GM19328 (cell line): ENCODE measurements at regions not wholly inside any gene's neighbourhood (a gene's known extent, or its start where the extent isn't known, plus 50 kb on each side); places are given as distances from the start of the nearest gene placed in this dataset.
"Not testable (repeated sequence)": the region's sequence is repeated elsewhere in the genome, so short reads cannot be mapped to it uniquely, and the experiment has no call there.

ENCODE experiments used
- ATAC-seq: cut with Tn5 transposase; IDR thresholded peaks from one replicate; pipeline ENCODE4 v1.9.1; 2021; ENCODE audit warnings: mild to moderate bottlenecking, moderate library complexity; ENCODE audit not compliant: unreplicated experiment

DNA sequence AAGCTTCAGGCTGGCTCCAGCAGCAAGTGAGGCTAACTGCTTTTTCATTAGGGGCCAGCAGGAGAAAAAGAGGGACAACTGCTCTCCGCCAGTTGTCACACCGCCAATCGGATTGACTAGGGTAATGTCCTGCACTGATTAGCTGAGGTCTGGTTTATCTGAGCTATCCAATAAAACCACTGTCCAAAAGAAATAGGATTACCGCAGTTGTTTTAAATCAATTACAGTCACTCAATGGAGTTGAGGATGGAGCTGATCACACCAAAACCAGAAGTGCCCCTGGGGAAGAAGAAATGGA lies 351.4 kb upstream of the NPVF start:
- ATAC-seq: no peak

DNA sequence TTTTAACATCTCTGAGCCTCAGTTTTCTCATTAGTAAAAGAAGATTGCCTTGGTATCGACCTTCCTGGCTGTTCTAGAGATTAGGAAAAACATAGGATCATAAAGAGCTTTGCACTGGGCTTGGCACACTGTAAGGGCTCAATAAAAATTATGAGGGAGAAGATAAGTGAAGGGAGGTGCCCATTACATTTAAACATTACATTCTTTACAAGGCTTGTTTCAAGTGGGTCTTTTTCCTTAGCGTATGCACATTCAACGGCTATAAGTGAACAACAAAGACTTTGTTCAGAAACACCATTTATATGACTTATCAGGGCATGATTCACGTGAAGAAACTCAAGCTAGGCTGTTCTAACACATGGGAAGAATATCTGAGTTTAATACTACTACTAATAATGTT lies 351.9 kb upstream of the NPVF start:
- no peak for ATAC-seq

DNA sequence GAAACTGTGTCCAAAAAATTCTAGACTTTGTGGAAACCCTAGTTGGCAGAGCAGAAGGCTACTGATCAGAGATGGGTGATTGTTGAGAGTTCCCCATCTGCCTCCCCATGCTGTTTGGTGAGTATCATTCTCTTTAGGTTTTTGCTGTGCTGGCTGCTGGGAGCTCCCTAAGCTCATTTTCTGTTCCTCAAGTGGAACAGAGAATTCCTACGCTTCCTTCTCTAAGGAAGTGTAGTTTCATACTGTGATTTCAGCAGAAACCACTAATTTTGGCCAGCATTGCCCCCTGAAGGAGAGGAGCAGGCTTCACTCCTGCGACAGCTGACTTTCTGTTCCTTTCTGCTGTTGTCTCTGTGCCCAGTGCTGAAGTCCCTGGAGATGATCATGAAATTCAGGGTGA lies 355.3 kb upstream of the NPVF start:
- ATAC-seq: no peak

DNA sequence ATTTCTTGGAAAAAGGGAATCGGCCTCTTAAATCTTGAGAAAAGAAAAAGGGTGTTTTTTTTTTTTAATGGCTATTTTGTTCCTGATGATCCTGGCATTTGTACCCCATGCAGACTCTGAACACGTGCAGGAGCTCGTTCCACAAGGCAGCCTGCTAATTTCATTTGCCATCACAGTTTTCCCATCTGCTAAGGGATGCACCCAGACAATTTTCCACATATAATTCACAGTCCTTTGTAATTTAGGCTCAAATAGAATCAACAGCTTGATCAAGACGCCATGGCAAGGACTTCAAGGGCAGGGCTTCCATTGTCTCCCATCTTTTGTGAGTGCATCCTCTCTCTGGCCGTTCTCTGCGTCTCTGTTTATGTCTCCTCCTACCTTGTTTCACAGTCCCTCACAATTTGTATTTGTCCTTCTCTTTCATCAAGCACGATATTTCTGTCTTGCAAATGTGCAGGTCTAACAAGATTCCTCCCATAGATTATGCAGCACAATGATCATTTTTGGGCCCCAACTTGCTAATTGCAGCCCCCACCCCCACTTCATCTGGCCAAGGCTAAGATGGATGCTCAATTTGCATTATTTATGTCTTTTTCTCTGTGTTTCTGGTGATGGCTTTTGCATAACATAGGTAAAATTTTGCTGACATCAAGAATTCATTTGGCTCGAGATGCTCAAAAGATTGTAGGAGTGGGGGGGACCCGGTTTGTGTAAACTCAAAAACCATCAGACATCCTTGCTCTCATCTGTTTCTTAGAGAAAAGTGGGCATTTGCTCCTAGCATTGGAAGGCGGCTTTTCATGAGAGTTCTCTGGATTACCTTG lies 356.0 kb upstream of the NPVF start:
- ATAC-seq: no peak

DNA sequence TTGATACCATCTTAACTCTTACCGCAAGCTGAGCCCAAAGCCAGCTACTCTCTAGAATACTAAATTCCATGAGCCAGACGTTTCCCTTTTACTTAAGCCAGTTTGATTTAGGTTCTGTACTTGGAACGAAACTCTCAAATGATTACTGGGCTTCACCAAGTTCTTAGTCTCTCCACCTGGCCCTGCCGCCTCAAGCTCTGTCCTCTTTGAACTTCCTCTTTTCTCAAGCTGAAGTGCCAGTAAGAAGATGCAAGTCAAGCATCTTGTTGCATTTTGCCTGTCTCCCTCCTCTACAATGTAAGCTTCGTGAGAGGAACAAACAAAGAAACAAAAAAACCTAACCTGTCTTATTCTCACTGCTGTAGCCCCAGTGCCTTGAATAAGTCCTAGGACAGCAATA lies 358.2 kb upstream of the NPVF start:
- ATAC-seq: no peak

DNA sequence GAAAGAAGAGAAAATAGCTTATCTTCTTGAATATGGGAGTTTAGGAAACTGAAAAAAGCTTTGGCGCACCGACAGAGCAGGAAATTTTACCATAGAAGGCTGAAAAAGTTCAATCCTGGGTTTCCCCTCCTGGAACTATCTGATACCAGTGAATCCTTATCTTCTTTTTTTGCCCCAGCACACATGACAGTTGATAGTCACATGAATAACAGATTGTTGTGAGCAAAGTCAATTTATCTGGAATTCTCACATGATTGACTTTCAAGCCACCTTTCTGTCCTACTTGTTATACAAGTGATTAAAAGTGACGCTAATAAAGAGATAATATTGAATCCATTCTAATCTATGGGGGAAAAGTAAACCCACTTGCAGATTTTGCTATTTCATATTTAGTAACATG lies 365.8 kb upstream of the NPVF start:
- no peak for ATAC-seq

DNA sequence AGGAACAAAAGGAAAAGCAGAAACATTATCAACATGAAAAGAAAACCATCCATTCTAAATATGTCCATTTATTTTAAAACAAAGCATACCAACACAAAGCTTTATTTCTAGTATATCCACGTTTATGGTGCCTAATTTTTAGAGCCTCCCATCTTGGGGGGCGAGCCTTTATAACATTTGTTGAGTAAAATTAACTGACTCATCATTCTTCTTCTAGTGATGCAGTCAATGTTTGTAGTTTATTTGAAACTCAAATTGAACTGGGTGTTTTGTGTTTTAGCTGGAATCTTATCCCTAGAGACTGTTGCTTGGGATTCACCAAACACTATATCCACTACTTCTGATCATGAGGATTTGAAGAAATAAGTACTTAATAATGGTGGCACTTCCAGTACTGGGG lies 366.4 kb upstream of the NPVF start:
- no peak for ATAC-seq

DNA sequence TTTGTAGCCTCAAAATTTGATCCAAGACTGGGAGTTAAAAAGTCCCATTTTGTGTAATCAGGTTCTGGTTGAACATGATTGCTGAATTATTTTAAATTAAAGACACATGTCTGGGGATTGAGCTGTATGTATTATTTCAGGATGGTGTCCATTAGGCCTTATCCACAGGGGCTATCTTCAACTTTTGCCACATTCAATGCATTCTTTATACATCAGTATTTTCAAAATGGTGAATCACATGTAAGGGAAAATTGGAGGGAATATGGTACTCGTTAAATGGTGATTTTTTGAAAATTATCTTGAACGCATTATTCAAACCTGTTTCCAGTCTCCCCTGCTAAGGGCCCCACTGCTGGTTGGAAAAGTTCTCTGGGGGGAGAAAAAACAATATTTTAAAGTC lies 367.7 kb upstream of the NPVF start:
- ATAC-seq: no peak

DNA sequence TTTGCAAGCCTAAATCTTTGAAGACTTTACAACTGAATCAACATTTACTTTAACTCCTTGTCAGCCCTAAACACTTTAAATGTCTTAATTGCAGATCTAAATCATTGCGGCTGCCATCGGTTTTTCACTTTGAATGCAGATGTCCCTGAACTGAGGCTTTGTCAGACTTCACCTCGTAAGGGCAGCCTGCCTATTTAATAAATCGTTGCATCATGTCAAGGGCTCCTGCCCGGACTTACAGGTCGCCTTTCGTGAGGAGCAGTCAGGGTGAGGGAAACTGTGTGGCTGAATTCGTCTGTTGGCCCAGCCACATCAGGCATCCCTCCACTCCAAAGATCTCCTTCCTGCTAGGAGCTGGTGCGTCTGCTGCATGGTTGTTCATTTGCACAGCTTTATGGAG lies 368.2 kb upstream of the NPVF start:
- no peak for ATAC-seq

DNA sequence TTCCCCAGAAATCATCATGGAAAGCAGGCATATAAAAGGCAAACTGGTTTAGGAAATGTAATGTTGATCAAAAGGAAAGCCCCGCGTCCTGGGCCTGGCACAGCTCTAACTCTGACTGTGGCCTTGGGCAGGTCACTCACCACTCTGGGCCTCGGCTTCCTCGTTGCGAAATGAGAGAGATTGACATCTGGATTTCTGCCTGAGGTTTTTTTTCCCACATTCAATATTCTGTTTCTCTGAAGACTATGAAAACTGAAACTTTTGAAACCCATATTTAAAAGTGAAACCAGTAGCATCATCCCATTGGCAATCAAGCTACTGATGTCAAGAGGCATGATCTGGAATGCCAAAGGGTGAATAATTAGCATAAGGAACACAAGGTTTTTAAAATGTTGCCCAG lies 369.7 kb upstream of the NPVF start:
- ATAC-seq: no peak

DNA sequence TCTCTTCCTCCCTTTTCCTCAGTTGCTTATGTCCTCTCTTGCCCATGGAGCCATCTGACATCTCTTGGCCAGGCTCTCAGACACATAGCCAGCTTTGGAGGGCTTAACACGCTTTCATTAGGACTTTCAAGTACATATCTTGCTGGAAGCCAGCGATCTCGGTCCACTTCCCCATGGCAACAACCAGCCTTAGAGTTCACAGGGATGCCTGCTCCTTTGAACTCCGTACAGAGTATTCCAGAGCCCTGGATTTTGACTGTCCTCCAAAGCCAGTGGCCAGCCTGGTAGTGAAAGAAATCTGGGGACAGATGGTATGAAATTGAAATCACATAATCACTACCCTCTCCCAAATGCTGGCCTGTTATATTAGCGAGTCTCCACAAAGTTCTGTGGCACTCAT lies 370.5 kb upstream of the NPVF start:
- ATAC-seq: no peak

DNA sequence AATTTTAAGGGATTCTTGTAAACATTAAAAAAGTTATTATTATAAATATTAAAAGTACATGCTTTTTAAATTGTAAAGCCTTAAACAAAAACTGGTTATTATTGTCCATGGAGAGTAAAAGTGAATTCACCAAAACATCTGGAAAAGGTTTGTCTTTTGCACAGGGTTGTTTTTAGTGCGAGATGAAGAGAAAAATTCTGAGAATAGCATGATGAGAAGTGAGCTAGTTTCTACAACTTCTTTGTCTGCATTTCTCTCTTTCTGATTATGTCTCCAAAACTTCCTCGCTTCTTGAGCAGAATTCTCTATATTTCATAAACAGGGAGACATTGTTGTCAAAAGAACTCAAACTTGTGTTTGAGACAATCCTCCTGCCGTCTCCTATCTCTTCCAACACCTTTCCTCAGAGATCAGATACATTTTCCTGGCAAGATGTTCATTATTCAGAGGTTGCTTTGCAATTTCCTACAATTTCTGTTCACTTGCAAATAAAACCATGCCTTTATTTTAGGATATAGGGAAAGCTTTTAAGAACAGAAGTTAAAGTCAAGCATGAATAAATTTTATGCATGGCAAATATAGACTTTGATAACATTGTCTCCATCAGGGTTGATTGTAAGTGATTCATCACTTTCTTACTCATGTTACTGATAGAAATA lies 372.1 kb upstream of the NPVF start:
- no peak for ATAC-seq

DNA sequence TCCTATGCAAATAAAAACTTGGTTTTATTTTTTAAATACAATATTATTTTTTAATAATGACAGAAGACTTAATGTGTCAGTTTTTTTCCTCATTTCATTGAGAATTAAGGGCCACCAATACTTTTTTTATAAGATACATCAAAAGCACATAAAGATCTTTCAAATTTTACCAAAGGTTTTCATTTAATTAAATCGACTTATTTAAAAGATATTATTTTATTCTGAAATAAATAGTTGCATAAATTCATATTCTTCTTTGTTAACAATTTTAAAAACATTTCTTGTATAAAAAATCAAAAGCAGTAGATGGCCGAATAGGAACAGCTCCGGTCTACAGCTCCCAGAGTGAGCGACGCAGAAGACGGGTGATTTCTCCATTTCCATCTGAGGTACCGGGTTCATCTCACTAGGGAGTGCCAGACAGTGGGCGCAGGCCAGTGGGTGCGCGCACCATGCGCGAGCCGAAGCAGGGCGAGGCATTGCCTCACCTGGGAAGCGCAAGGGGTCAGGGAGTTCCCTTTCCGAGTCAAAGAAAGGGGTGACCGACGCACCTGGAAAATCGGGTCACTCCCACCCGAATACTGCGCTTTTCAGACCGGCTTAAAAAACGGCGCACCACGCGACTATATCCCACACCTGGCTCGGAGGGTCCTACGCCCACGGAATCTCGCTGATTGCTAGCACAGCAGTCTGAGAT lies 374.6 kb upstream of the NPVF start:
- ATAC-seq: not testable (repeated sequence)

DNA sequence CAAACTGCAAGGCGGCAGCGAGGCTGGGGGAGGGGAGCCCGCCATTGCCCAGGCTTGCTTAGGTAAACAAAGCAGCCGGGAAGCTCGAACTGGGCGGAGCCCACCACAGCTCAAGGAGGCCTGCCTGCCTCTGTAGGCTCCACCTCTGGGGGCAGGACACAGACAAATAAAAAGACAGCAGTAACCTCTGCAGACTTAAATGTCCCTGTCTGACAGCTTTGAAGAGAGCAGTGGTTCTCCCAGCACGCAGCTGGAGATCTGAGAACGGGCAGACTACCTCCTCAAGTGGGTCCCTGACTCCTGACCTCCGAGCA lies 375.1 kb upstream of the NPVF start:
- ATAC-seq: not testable (repeated sequence)

DNA sequence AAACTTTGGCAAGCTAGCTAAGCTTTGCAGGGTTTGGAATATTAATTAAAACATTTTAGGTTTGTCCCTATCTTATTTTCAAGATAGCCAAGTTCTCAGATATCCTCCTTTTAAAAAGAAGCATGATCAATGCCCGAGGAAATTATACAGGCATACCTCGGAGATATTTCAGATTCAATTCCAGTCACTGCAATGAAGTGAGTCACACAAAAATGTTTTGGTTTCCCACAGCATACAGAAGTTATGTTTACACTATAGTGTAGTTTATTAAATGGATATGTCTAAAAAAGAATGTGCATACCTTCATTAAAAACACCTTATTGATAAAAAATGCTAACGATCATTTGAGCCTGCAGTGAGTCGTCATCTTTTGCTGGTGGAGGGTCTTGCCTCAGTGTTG lies 382.9 kb upstream of the NPVF start:
- ATAC-seq: no peak

DNA sequence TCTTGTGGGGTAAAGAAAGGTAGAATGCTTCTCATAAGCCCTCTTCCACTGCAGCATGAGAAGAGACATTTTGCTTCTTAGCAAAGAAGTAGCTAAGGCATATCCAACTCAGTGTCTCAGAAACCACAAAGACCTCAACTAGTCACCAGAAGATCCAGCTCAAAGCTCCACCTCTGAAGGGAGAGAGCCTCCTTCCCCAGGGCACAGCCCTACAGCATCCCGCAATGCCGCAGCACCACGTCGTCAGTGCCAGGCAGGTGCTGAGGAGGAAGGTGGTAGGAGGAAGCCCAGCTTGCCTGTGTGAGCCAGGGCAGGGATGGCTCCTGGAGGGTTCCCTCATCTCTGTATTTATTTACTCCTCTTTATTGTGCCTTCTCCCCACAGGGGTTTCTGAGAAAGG lies 385.6 kb upstream of the NPVF start:
- no peak for ATAC-seq

DNA sequence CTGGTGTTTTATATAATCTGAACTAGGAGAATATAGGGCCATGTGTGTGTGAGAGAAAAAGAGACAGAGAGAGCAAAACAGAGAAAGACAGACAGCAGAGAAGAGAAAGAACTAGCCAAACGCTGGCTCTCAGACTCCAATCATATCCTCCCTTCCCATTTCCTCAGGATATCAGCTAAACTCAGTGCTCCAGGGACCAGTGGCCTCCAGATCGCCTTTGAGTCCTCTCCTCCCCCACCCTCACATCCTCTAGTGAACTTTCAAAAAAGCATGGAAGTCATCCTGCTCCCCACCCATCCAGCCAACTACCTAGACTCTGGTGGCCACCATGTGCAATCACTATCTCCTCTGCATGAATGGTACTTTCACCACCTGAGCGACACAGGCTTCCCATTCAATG lies 386.1 kb upstream of the NPVF start:
- no peak for ATAC-seq

DNA sequence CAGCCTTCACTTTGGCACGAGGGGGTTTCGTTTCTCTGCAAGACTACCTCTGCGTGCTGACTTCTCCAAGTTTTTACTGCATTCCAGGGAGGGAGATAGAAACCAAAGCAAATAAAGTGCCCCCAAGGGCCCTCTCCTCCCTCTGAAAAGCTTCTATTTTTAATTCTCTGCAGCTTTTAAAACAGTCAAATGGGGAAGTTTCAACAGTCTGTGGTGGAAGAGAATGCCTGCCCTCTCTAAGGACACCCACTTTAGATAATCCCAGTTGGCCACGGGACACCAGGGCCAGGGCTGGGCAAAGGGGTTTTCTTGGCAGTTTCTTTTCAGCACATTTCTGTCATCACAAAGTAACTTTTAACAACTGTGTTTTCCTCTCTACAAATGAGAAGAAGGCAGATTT lies 386.7 kb upstream of the NPVF start:
- ATAC-seq: no peak

DNA sequence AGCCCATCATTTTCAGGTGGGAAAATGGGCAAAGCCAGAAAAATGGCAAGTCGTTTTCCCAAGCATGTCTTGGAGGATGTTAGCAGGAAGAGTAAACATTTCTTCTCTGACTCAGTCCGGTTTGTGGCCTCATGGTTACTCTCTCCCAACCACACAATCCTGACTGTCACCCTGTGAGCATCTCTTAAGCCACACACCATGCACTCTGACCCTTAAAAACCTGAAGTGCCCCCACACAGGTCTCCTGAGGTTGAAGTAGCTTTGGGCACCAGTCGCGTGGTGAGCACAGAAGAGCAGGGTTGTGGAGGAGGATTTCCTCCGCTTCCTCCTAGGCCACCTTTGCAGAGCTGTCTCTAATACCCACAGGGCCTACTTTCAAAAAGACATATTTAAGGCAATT lies 387.3 kb upstream of the NPVF start:
- ATAC-seq: no peak

DNA sequence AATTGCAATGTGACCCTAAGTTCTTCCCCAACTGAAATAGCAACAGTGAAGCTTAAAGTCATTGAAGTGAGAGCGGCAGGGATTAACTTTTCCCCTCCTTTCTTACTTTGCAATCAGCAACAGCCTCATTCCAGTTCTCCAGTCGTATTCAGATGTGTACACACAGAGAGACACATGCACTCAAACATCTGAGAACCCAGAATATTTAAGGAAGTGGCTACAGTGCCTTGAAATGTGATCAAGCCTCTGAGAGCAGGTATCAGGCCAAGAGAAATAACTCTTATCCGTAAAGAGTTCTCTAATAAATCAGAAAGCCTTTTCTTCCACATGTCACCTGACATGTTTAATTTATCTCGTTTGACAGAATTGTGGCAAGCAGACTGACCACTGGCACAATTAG lies 388.9 kb upstream of the NPVF start:
- ATAC-seq: no peak

DNA sequence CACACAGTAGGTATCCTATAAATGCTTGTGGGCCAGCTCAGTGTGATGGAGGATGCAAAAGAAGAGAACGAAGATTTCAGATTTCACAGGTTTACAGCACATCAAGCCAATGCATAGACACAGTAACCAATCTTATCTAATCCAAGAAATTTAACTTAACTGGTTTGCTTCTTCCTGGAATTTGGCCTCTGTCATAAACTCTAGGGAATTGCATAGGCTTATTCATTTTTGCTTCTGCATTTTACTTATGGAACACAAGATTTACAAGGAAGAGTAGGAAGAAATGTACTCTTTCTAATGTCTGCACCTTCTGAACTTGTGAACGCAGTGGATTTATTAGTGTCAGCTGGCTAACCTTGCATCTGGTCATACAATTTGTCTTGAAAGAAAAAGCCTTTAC lies 389.4 kb upstream of the NPVF start:
- no peak for ATAC-seq

DNA sequence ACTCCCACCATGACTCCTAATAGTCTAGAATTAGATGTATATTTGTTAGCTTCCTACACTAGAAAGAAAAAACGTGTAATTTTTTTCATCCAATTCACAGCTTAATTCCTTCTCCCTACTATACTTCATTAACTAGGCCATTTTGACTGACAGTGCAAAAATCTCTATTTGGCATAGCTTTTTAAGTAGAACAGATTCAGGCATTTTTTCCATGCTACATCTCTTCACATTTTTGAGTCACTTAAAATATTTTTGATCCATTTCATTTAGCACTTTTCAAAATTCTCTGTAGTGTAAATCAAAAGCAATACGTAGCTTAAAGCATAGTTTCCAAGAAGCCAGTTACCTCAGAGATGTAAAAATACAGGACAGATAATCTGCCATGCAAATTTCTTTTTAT lies 391.1 kb upstream of the NPVF start:
- no peak for ATAC-seq
